ENCODE measurements at regions not wholly inside any gene's neighbourhood (a gene's known extent, or its start where the extent isn't known, plus 50 kb on each side); places are given as distances from the start of the nearest gene placed in this dataset.

- DNase-seq, result no peak
Measured at GRCh38 chr4:10200869-10201268, 84.3 kb upstream of the WDR1 start.

- no peak for DNase-seq
Measured at GRCh38 chr4:10198365-10198764, 81.8 kb upstream of the WDR1 start.

GRCh38 chr4:10197952-10198351 is 81.4 kb upstream of the WDR1 start:
- DNase-seq, result no peak

- DNase-seq, result no peak
Measured at GRCh38 chr4:10196191-10196590, 79.6 kb upstream of the WDR1 start.

- DNase-seq, result no peak
Measured at GRCh38 chr4:10192331-10192730, 75.7 kb upstream of the WDR1 start.

- DNase-seq, result no peak
Measured at GRCh38 chr4:10188400-10189004, 71.9 kb upstream of the WDR1 start.

GRCh38 chr4:10186228-10187214 is 69.9 kb upstream of the WDR1 start:
- peak; percentile 21 for DNase-seq

GRCh38 chr4:10185518-10186227 is 69.1 kb upstream of the WDR1 start:
- DNase-seq, result no peak

- no peak for DNase-seq
Measured at GRCh38 chr4:10184501-10184938, 67.9 kb upstream of the WDR1 start.

GRCh38 chr4:10184041-10184440 is 67.4 kb upstream of the WDR1 start:
- DNase-seq, result no peak

- DNase-seq, result no peak
Measured at GRCh38 chr4:10183462-10183861, 66.9 kb upstream of the WDR1 start.

- no peak for DNase-seq
Measured at GRCh38 chr4:10182446-10183424, 66.1 kb upstream of the WDR1 start.

GRCh38 chr4:10181745-10182445 is 65.3 kb upstream of the WDR1 start:
- no peak for DNase-seq

GRCh38 chr4:10180927-10181744 is 64.5 kb upstream of the WDR1 start:
- no peak for DNase-seq

GRCh38 chr4:10180603-10180926 is 64.0 kb upstream of the WDR1 start:
- no peak for DNase-seq

GRCh38 chr4:10179957-10180602 is 63.5 kb upstream of the WDR1 start:
- DNase-seq, result no peak

GRCh38 chr4:10178763-10179162 is 62.2 kb upstream of the WDR1 start:
- DNase-seq, result no peak

GRCh38 chr4:10175626-10176025 is 59.0 kb upstream of the WDR1 start:
- DNase-seq, result no peak

GRCh38 chr4:10173754-10174749 is 57.5 kb upstream of the WDR1 start:
- DNase-seq, result no peak

All from NCI-H82 (cell line).